ENCODE measurements at regions not wholly inside any gene's neighbourhood (a gene's known extent, or its start where the extent isn't known, plus 50 kb on each side); places are given as distances from the start of the nearest gene placed in this dataset.

- TF ChIP-seq JUND (IDR thresholded peaks at IDR 0.05; ENCODE audit: low read depth, low read length), result no peak
- no peak for TF ChIP-seq GATAD2B (conservative IDR thresholded peaks at IDR 0.05; ENCODE audit: low read depth)
- TF ChIP-seq CREB1 (IDR thresholded peaks at IDR 0.05; ENCODE audit: low read depth), result no peak
- no peak for TF ChIP-seq IRF3 (IDR thresholded peaks at IDR 0.05)
- no peak for TF ChIP-seq EZH2 (IDR thresholded peaks at IDR 0.05; ENCODE audit: borderline replicate concordance, control insufficient read depth, low read depth, low read length)
- TF ChIP-seq POLR2A (IDR thresholded peaks at IDR 0.05; ENCODE audit: low read depth, low read length), result no peak
- no peak for TF ChIP-seq STAT1 (conservative IDR thresholded peaks at IDR 0.05)
- TF ChIP-seq CTCF (IDR thresholded peaks at IDR 0.05 in 2 of 3, conservative IDR thresholded peaks at IDR 0.05 in 1 of 3; ENCODE audit: control insufficient read depth in 2 of 3, extremely low read depth in 1 of 3, insufficient read depth in 1 of 3, low read depth in 3 of 3, low read length in 3 of 3), result no peak
- TF ChIP-seq, protein P1, sequence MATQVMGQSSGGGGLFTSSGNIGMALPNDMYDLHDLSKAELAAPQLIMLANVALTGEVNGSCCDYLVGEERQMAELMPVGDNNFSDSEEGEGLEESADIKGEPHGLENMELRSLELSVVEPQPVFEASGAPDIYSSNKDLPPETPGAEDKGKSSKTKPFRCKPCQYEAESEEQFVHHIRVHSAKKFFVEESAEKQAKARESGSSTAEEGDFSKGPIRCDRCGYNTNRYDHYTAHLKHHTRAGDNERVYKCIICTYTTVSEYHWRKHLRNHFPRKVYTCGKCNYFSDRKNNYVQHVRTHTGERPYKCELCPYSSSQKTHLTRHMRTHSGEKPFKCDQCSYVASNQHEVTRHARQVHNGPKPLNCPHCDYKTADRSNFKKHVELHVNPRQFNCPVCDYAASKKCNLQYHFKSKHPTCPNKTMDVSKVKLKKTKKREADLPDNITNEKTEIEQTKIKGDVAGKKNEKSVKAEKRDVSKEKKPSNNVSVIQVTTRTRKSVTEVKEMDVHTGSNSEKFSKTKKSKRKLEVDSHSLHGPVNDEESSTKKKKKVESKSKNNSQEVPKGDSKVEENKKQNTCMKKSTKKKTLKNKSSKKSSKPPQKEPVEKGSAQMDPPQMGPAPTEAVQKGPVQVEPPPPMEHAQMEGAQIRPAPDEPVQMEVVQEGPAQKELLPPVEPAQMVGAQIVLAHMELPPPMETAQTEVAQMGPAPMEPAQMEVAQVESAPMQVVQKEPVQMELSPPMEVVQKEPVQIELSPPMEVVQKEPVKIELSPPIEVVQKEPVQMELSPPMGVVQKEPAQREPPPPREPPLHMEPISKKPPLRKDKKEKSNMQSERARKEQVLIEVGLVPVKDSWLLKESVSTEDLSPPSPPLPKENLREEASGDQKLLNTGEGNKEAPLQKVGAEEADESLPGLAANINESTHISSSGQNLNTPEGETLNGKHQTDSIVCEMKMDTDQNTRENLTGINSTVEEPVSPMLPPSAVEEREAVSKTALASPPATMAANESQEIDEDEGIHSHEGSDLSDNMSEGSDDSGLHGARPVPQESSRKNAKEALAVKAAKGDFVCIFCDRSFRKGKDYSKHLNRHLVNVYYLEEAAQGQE (IDR thresholded peaks at IDR 0.05; ENCODE audit: low read depth, low read length), result no peak
- no peak for TF ChIP-seq ATF7 (IDR thresholded peaks at IDR 0.05; ENCODE audit: low read depth)
These were observed 491.4 kb upstream of the CRIM1 start for GRCh38 chr2:35864141-35864540.

All from GM12878 (cell line).